DND-41 (cell line): ENCODE measurements at regions not wholly inside any gene's neighbourhood (a gene's known extent, or its start where the extent isn't known, plus 50 kb on each side); places are given as distances from the start of the nearest gene placed in this dataset.

Source experiments
- ATAC-seq: fragments of 200-7000 bp; cut with Tn5 transposase; 3 replicates; pipeline ENCODE4 v1.9.1; 2021; ENCODE audit warnings: low read depth; ENCODE audit not compliant: insufficient read depth
- DNase-seq: peaks from one replicate; pipeline ENCODE4 v3.0.0-alpha.2; 2020
- H2AFZ ChIP-seq: 2 replicates; pipeline ENCODE4 v1.6.0; 2012; ENCODE audit warnings: low read depth, low read length
- H3K27ac ChIP-seq: 2 replicates; pipeline ENCODE4 v1.5.1; 2012; ENCODE audit warnings: low read length, inconsistent platforms
- H3K27me3 ChIP-seq: fragments of 200-600 bp; sonication (generic); 2 replicates; pipeline ENCODE4 v1.6.0; 2012; ENCODE audit warnings: low read length, mild to moderate bottlenecking, inconsistent platforms; ENCODE audit not compliant: insufficient read depth, poor library complexity
- H3K36me3 ChIP-seq: 2 replicates; pipeline ENCODE4 v1.5.1; 2012; ENCODE audit warnings: low read length, inconsistent platforms; ENCODE audit not compliant: insufficient read depth
- H3K4me1 ChIP-seq: 2 replicates; pipeline ENCODE4 v1.5.1; 2012; ENCODE audit warnings: mild to moderate bottlenecking, low read length; ENCODE audit not compliant: insufficient read depth
- H3K4me2 ChIP-seq: 2 replicates; pipeline ENCODE4 v1.6.0; 2012; ENCODE audit warnings: mild to moderate bottlenecking, moderate library complexity, low read length, inconsistent platforms; ENCODE audit not compliant: insufficient read depth
- H3K4me3 ChIP-seq, 2 experiments: fragments of 200-600 bp in 1 of 2; shearing (Covaris generic) in 1 of 2; 2 replicates each; pipeline ENCODE4 v1.5.1; 2012 to 2016; ENCODE audit warnings: inconsistent platforms in 2 of 2, low read length in 2 of 2, mild to moderate bottlenecking in 2 of 2, low read depth in 1 of 2, moderate library complexity in 1 of 2
- H3K79me2 ChIP-seq: 2 replicates; pipeline ENCODE4 v1.6.0; 2012; ENCODE audit warnings: low read length, inconsistent platforms; ENCODE audit not compliant: insufficient read depth
- H3K9ac ChIP-seq: 2 replicates; pipeline ENCODE4 v1.6.0; 2012; ENCODE audit warnings: low read depth, mild to moderate bottlenecking, inconsistent platforms, low read length, moderate library complexity
- H3K9me3 ChIP-seq: 2 replicates; pipeline ENCODE4 v1.5.1; 2012; ENCODE audit warnings: low read length, moderate library complexity, mild to moderate bottlenecking, inconsistent platforms; ENCODE audit not compliant: insufficient read depth, severe bottlenecking
- H4K20me1 ChIP-seq: 2 replicates; pipeline ENCODE4 v1.6.0; 2012; ENCODE audit warnings: low read length; ENCODE audit not compliant: insufficient read depth
- EZH2 ChIP-seq: IDR thresholded peaks from 3 replicates; pipeline ENCODE4 v1.6.1; 2012; ENCODE audit warnings: borderline replicate concordance, low read depth, mild to moderate bottlenecking, moderate library complexity, low read length, inconsistent platforms; ENCODE audit not compliant: severe bottlenecking
- TF ChIP-seq, protein P1 (sequence below): IDR thresholded peaks from 2 replicates; pipeline ENCODE4 v1.5.1; 2012; ENCODE audit warnings: borderline replicate concordance, low read length, moderate library complexity, mild to moderate bottlenecking; ENCODE audit not compliant: poor library complexity, severe bottlenecking; ENCODE audit errors: extremely low read depth

DNA sequence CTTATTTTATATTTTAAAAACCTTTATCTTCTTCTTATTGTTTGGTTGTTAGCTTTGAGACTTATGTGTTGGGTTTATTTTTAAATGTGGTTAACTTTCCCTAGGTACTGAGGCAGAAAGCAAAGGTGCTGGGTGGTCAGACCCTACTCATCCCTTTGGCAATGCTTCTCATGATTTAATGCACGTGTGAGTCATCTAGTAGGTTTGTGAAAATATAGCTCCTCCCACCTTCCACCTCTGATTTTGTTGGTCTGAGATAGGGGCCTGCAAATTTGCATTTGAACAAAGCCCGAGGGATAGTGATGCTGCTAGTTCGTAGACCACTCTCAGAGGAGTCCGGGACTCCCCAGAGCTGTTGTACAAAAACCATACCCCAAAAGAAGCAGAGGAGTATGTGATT is 771.3 kb upstream of the ARGLU1 start:
- H3K27me3 ChIP-seq = no peaks in the 10 kb centered on the region
- no peak overlapping the region for H3K9ac ChIP-seq
- H3K4me2 ChIP-seq = no peak overlapping the region
- H4K20me1 ChIP-seq = no peaks in the 10 kb centered on the region
- no peak overlapping the region for H3K4me3 ChIP-seq
- no peak overlapping the region for H2AFZ ChIP-seq
- DNase-seq = no peak
- ATAC-seq = no peak
- H3K27ac ChIP-seq = no peak overlapping the region
- H3K79me2 ChIP-seq = no peaks in the 10 kb centered on the region
- no peaks in the 10 kb centered on the region for H3K9me3 ChIP-seq
- TF ChIP-seq, protein P1, sequence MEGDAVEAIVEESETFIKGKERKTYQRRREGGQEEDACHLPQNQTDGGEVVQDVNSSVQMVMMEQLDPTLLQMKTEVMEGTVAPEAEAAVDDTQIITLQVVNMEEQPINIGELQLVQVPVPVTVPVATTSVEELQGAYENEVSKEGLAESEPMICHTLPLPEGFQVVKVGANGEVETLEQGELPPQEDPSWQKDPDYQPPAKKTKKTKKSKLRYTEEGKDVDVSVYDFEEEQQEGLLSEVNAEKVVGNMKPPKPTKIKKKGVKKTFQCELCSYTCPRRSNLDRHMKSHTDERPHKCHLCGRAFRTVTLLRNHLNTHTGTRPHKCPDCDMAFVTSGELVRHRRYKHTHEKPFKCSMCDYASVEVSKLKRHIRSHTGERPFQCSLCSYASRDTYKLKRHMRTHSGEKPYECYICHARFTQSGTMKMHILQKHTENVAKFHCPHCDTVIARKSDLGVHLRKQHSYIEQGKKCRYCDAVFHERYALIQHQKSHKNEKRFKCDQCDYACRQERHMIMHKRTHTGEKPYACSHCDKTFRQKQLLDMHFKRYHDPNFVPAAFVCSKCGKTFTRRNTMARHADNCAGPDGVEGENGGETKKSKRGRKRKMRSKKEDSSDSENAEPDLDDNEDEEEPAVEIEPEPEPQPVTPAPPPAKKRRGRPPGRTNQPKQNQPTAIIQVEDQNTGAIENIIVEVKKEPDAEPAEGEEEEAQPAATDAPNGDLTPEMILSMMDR = no peak
- TF ChIP-seq EZH2 = no peak
- H3K4me1 ChIP-seq = no peaks in the 10 kb centered on the region
- no peaks in the 10 kb centered on the region for H3K36me3 ChIP-seq

DNA sequence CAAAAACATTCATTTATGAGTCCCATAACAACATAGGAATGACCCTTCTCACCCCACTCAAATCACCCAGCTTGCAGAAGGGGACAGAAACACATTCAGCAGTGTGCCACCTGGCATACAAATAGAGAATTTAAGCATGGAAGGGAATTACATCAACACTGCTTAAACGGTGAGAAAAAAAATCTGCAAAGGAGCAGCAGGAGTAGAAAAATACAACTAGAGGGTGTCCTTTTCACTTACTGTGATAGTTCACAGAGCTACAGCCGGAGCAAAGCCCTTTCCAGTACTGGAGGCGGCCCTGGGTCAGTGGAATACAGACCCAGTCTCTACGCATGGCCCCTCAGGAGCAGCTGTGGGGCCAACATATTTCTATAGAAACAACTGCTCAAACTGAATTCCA is 764.3 kb upstream of the ARGLU1 start:
- H3K79me2 ChIP-seq = no peaks in the 10 kb centered on the region
- no peaks in the 10 kb centered on the region for H3K36me3 ChIP-seq
- TF ChIP-seq, protein P1 = no peak
- no peak for TF ChIP-seq EZH2
- ATAC-seq (no peak), DNase-seq (no peak)
- H3K9me3 ChIP-seq = no peaks in the 10 kb centered on the region
- no peaks in the 10 kb centered on the region for H4K20me1 ChIP-seq
- no peak overlapping the region for H3K9ac ChIP-seq
- no peak overlapping the region for H3K4me2 ChIP-seq
- no peaks in the 10 kb centered on the region for H3K4me1 ChIP-seq
- H3K27me3 ChIP-seq = no peaks in the 10 kb centered on the region
- no peak overlapping the region for H3K4me3 ChIP-seq
- no peak overlapping the region for H2AFZ ChIP-seq
- no peak overlapping the region for H3K27ac ChIP-seq

DNA sequence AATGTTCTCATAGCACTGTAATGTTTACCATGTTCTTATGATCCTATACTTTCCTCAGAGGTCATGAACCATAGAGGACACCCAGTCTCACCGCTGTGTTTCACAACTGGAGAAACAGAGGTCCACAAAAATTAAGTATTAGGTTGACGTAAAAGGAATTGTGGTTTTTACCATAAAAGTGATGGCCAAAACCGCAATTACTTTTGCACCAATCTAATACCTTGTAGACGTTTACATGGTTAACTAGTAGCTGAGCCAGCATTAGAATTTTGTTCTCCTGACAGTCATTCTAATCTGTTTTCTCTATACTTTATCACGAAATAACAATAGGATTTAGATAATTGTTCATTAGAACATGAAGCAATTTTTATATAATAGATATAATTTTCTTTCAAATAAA is 763.4 kb upstream of the ARGLU1 start:
- Histone ChIP-seq H3K4me3 (no peak overlapping the region), H3K9me3 (no peaks in the 10 kb centered on the region), H4K20me1 (no peaks in the 10 kb centered on the region), H3K9ac (no peak overlapping the region), H2AFZ (no peak overlapping the region; the same call in 1 of the 2 replicates), H3K4me2 (no peak overlapping the region), H3K79me2 (no peaks in the 10 kb centered on the region), H3K36me3 (no peaks in the 10 kb centered on the region), H3K4me1 (no peaks in the 10 kb centered on the region), H3K27ac (no peak overlapping the region), H3K27me3 (no peaks in the 10 kb centered on the region)
- TF ChIP-seq EZH2 = no peak
- TF ChIP-seq, protein P1 = no peak
- ATAC-seq = no peak
- no peak for DNase-seq

DNA sequence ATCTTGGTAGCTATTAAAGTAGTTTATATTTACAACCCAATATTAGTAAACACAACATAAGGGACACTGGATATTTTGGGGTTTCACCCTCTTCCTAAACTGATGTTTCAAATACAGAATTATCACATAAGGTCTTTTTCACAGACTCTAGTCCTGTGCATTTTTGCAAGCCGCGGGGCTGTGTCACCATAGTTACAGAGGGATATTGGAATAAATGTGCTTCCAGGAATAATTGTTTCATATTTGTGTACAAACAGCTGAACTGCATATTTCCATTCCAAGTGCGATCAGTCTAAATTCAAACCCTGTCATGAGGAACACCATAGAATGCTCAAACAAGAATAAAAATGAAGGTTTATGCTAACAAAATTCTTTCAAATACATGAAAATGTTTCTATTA is 762.5 kb upstream of the ARGLU1 start:
- Histone ChIP-seq H4K20me1 (no peaks in the 10 kb centered on the region), H3K79me2 (no peaks in the 10 kb centered on the region), H3K9ac (no peak overlapping the region), H3K4me1 (no peaks in the 10 kb centered on the region), H3K27ac (no peak overlapping the region), H3K27me3 (no peaks in the 10 kb centered on the region), H3K4me3 (no peak overlapping the region), H3K36me3 (no peaks in the 10 kb centered on the region), H3K4me2 (no peak overlapping the region), H3K9me3 (no peaks in the 10 kb centered on the region), H2AFZ (no peak overlapping the region)
- TF ChIP-seq, protein P1 = no peak
- no peak for TF ChIP-seq EZH2
- no peak for DNase-seq
- ATAC-seq = no peak
